H1 (cell line): ENCODE measurements at regions not wholly inside any gene's neighbourhood (a gene's known extent, or its start where the extent isn't known, plus 50 kb on each side); places are given as distances from the start of the nearest gene placed in this dataset.

Source experiments
- CTCF ChIA-PET: fragments of 300-600 bp; sonication (Branson Sonifier 250); formaldehyde crosslinking; loops from one replicate; lab custom pipeline; 2021; ENCODE audit not compliant: partially characterized antibody; lab: Charles Lee
- POLR2A ChIA-PET: fragments of 300-600 bp; sonication (Branson Sonifier 250); formaldehyde crosslinking; loops from one replicate; lab custom pipeline; 2021; ENCODE audit warnings: inconsistent platforms; ENCODE audit not compliant: partially characterized antibody; lab: Charles Lee
- DNase-seq, 2 experiments: peaks; one replicate each; pipeline versions ENCODE4 v3.0.0 to v3.0.0-alpha.2; 2010 to 2022; ENCODE audit warnings: low spot score in 2 of 2, low read depth in 1 of 2, mixed read lengths in 1 of 2
- FAIRE-seq: peaks from 2 replicates; lab custom pipeline; 2011; peaks lifted over from hg19 to GRCh38; lab: Jason Lieb, UNC
- H2AFZ ChIP-seq: 2 replicates; pipeline ENCODE4 v1.8.1; 2012; ENCODE audit warnings: low read length, inconsistent platforms
- H2AK5ac ChIP-seq: 2 replicates; pipeline ENCODE4 v1.6.1; 2013; ENCODE audit warnings: low read depth, low read length
- H2BK120ac ChIP-seq: replicated peaks from 2 replicates; pipeline ENCODE3; 2013; ENCODE audit warnings: low read depth, low read length, inconsistent platforms
- H2BK12ac ChIP-seq: 2 replicates; pipeline ENCODE4 v1.6.1; 2013; ENCODE audit warnings: low read depth, low read length
- H2BK15ac ChIP-seq: 2 replicates; pipeline ENCODE4 v1.6.1; 2013; ENCODE audit warnings: low read length
- H2BK20ac ChIP-seq: 2 replicates; pipeline ENCODE4 v1.6.1; 2013; ENCODE audit warnings: low read length
- H2BK5ac ChIP-seq: 2 replicates; pipeline ENCODE4 v1.6.1; 2013; ENCODE audit warnings: low read depth, low read length
- H3K14ac ChIP-seq: 2 replicates; pipeline ENCODE4 v1.6.1; 2013; ENCODE audit warnings: inconsistent platforms; ENCODE audit not compliant: insufficient read length
- H3K18ac ChIP-seq: 2 replicates; pipeline ENCODE4 v1.6.1; 2013; ENCODE audit warnings: low read length; ENCODE audit errors: extremely low read depth
- H3K23ac ChIP-seq: 2 replicates; pipeline ENCODE4 v1.6.1; 2013; ENCODE audit warnings: inconsistent platforms; ENCODE audit not compliant: insufficient read length
- H3K23me2 ChIP-seq: 2 replicates; pipeline ENCODE4 v1.6.1; 2013; ENCODE audit warnings: low read depth, low read length
- H3K27ac ChIP-seq: 2 replicates; pipeline ENCODE4 v1.6.1; 2011; ENCODE audit warnings: low read depth, low read length, inconsistent platforms
- H3K27me3 ChIP-seq, 4 experiments: replicated peaks in 1 of 4; 1 replicate in 1 of 4; 2 replicates in 3 of 4; pipeline versions ENCODE4 v1.6.1 to v1.8.1; 2011 to 2013; ENCODE audit warnings: low read length in 3 of 4, mild to moderate bottlenecking in 3 of 4, inconsistent platforms in 2 of 4, mixed read lengths in 2 of 4, moderate library complexity in 1 of 4; ENCODE audit not compliant: control insufficient read depth in 3 of 4, insufficient read depth in 3 of 4; ENCODE audit errors: extremely low read depth in 1 of 4
- H3K36me3 ChIP-seq, 4 experiments: 2 replicates each; pipeline versions ENCODE4 v1.6.1 to v1.8.1; 2011 to 2013; ENCODE audit warnings: mild to moderate bottlenecking in 4 of 4, low read length in 3 of 4, moderate library complexity in 2 of 4, control low read depth in 1 of 4, inconsistent platforms in 1 of 4; ENCODE audit not compliant: insufficient read depth in 4 of 4, control insufficient read depth in 2 of 4
- H3K4ac ChIP-seq: replicated peaks from 2 replicates; pipeline ENCODE3; 2013; ENCODE audit warnings: low read length, low read depth, mixed read lengths, inconsistent platforms; ENCODE audit not compliant: insufficient read length
- H3K4me1 ChIP-seq, 4 experiments: replicated peaks in 1 of 4; 1 replicate in 1 of 4; 2 replicates in 3 of 4; pipeline versions ENCODE4 v1.6.1 to v1.8.1; 2011 to 2013; ENCODE audit warnings: low read length in 3 of 4, inconsistent platforms in 2 of 4, mixed read lengths in 1 of 4; ENCODE audit not compliant: insufficient read depth in 4 of 4, control insufficient read depth in 3 of 4
- H3K4me2 ChIP-seq, 2 experiments: 2 replicates each; pipeline versions ENCODE4 v1.6.1 to v1.8.1; 2011 to 2013; ENCODE audit warnings: low read depth in 2 of 2, low read length in 2 of 2, control low read depth in 1 of 2, inconsistent platforms in 1 of 2, mild to moderate bottlenecking in 1 of 2; ENCODE audit not compliant: insufficient read depth in 1 of 2
- H3K4me3 ChIP-seq, 4 experiments: fragments of 200-600, 300-600 bp in 1 of 4; sonication (generic), shearing (Covaris generic), sonication (Bioruptor Twin) in 1 of 4; 2 replicates each; pipeline versions ENCODE4 v1.5.1 to v1.8.1; 2011 to 2016; ENCODE audit warnings: low read length in 4 of 4, low read depth in 3 of 4, control low read depth in 2 of 4, inconsistent platforms in 2 of 4, mild to moderate bottlenecking in 2 of 4, mixed read lengths in 1 of 4, moderate library complexity in 1 of 4; ENCODE audit not compliant: insufficient read depth in 2 of 4; ENCODE audit errors: extremely low read depth in 1 of 4
- H3K56ac ChIP-seq: replicated peaks from 2 replicates; pipeline ENCODE3; 2013; ENCODE audit warnings: low read depth, mild to moderate bottlenecking, mixed read lengths, low read length, inconsistent platforms; ENCODE audit not compliant: insufficient read length
- H3K79me1 ChIP-seq: 2 replicates; pipeline ENCODE4 v1.6.1; 2013; ENCODE audit warnings: low read depth, low read length, control low read depth
- H3K79me2 ChIP-seq, 2 experiments: 2 replicates each; pipeline versions ENCODE4 v1.6.1 to v1.8.1; 2012 to 2013; ENCODE audit warnings: low read length in 2 of 2, mild to moderate bottlenecking in 2 of 2, inconsistent platforms in 1 of 2; ENCODE audit not compliant: insufficient read depth in 2 of 2, control insufficient read depth in 1 of 2
- H3K9ac ChIP-seq, 4 experiments: replicated peaks in 1 of 4; 1 replicate in 1 of 4; 2 replicates in 3 of 4; pipeline versions ENCODE4 v1.6.1 to v1.8.1; 2011 to 2013; ENCODE audit warnings: low read depth in 3 of 4, low read length in 3 of 4, control low read depth in 2 of 4, mild to moderate bottlenecking in 2 of 4, moderate library complexity in 2 of 4, inconsistent platforms in 1 of 4; ENCODE audit errors: extremely low read depth in 1 of 4
- H3K9me3 ChIP-seq, 2 experiments: 2 replicates each; pipeline versions ENCODE4 v1.6.1 to v1.8.1; 2012 to 2013; ENCODE audit warnings: mild to moderate bottlenecking in 2 of 2, moderate library complexity in 2 of 2, control low read depth in 1 of 2, inconsistent platforms in 1 of 2, low read depth in 1 of 2, low read length in 1 of 2, mixed read lengths in 1 of 2; ENCODE audit not compliant: insufficient read depth in 2 of 2
- H4K20me1 ChIP-seq, 2 experiments: replicated peaks in 1 of 2; 2 replicates each; pipeline versions ENCODE3 to v1.8.1; 2011 to 2013; ENCODE audit warnings: inconsistent platforms in 2 of 2, low read length in 2 of 2, mild to moderate bottlenecking in 1 of 2; ENCODE audit not compliant: insufficient read depth in 2 of 2, control insufficient read depth in 1 of 2
- H4K5ac ChIP-seq: 2 replicates; pipeline ENCODE4 v1.6.1; 2013; ENCODE audit warnings: low read length, low read depth, mixed read lengths, inconsistent platforms; ENCODE audit not compliant: insufficient read length
- H4K8ac ChIP-seq: 2 replicates; pipeline ENCODE4 v1.8.0; 2013; ENCODE audit warnings: mild to moderate bottlenecking, moderate library complexity, low read length, inconsistent platforms; ENCODE audit not compliant: insufficient read depth; ENCODE audit errors: extremely low read depth
- H4K91ac ChIP-seq: replicated peaks from 2 replicates; pipeline ENCODE3; 2013; ENCODE audit warnings: low read length, mixed read lengths, inconsistent platforms; ENCODE audit not compliant: insufficient read length
- CTBP2 ChIP-seq: IDR thresholded peaks from 2 replicates; pipeline ENCODE4 v1.7.0; 2011; ENCODE audit warnings: borderline replicate concordance, mild to moderate bottlenecking, moderate library complexity, mixed read lengths, low read length; ENCODE audit not compliant: insufficient read depth, insufficient read length
- WGBS, 2 experiments: shearing (Covaris generic) in 1 of 2; methylation state at CpG; one replicate each; pipeline versions ENCODE4 v1.1.6 to v1.1.7; 2013 to 2015; ENCODE audit warnings: low lambda C conversion rate in 2 of 2, mixed read lengths in 2 of 2, inconsistent platforms in 1 of 2, low coverage in 1 of 2, missing lambda C conversion rate in 1 of 2; ENCODE audit not compliant: insufficient replicate concordance in 2 of 2, insufficient coverage in 1 of 2, insufficient read length in 1 of 2; ENCODE audit errors: extremely low coverage in 1 of 2, missing lambda C conversion rate in 1 of 2; 5-methylcytosine and 5-hydroxymethylcytosine counted together

- Histone ChIP-seq H4K5ac (no peak overlapping the region), H3K14ac (no peak overlapping the region), H2BK15ac (no peak overlapping the region), H2BK5ac (no peak overlapping the region), H2BK12ac (no peak overlapping the region), H3K9me3 (no peaks in the 10 kb centered on the region), H3K23ac (no peak overlapping the region), H3K18ac (no peak overlapping the region), H2BK120ac (no peak overlapping the region), H3K79me1 (no peaks in the 10 kb centered on the region), H3K4me1 (no peaks in the 10 kb centered on the region), H2AK5ac (no peak overlapping the region), H3K4ac (no peak overlapping the region), H4K20me1 (no peaks in the 10 kb centered on the region), H4K91ac (no peak overlapping the region), H2BK20ac (no peak overlapping the region), H3K27me3 (no peaks in the 10 kb centered on the region), H2AFZ (no peak overlapping the region), H4K8ac (no peak overlapping the region), H3K9ac (no peak overlapping the region), H3K56ac (no peak overlapping the region), H3K4me2 (no peak overlapping the region), H3K36me3 (no peaks in the 10 kb centered on the region), H3K23me2 (no peaks in the 10 kb centered on the region), H3K4me3 (no peak overlapping the region), H3K79me2 (no peaks in the 10 kb centered on the region), H3K27ac (no peak overlapping the region)
- ChIA-PET POLR2A (no interaction called here), CTCF (interaction anchor here (0.9 to 1.8 kb wide), 3 partner anchors 11 to 328 kb away, joined by 3 to 4 read pairs (median 3); no protein-coding TSS in a partner anchor)
- no peak for FAIRE-seq
- 96% methylated on average over 9 of the region's 9 CpGs; no CpG with 5 or more reads in 1 of the 2 experiments for WGBS, 2 experiments
- TF ChIP-seq CTBP2 = no peak
- no peak for DNase-seq
These were observed 100.8 kb upstream of the OTUD4 start for GRCh38 chr4:145281224-145281623.
